Loucy (cell line): ENCODE measurements at regions not wholly inside any gene's neighbourhood (a gene's known extent, or its start where the extent isn't known, plus 50 kb on each side); places are given as distances from the start of the nearest gene placed in this dataset.

Experiments used
- H2AFZ ChIP-seq: fragments of 200-600 bp; sonication (generic); 2 replicates; pipeline ENCODE4 v1.6.0; 2016; ENCODE audit warnings: antibody characterized with exemption, mild to moderate bottlenecking, low read length, moderate library complexity
- H3F3A ChIP-seq: fragments of 200-600 bp; 2 replicates; pipeline ENCODE4 v1.6.0; 2016; ENCODE audit warnings: antibody characterized with exemption, low read depth, mild to moderate bottlenecking
- H3K27me3 ChIP-seq: fragments of 200-600 bp; sonication (generic); 2 replicates; pipeline ENCODE4 v1.6.1; 2014; ENCODE audit warnings: low read length, mild to moderate bottlenecking; ENCODE audit not compliant: insufficient read depth, poor library complexity, severe bottlenecking
- H3K36me3 ChIP-seq: fragments of 200-600 bp; sonication (generic); 2 replicates; pipeline ENCODE4 v1.6.1; 2016; ENCODE audit warnings: low read length; ENCODE audit not compliant: insufficient read depth
- H3K4me1 ChIP-seq: fragments of 200-600 bp; sonication (generic); 2 replicates; pipeline ENCODE4 v1.5.1; 2014; ENCODE audit warnings: low read length, mild to moderate bottlenecking; ENCODE audit not compliant: insufficient read depth, poor library complexity, severe bottlenecking
- H3K4me2 ChIP-seq: fragments of 200-600 bp; sonication (generic); 2 replicates; pipeline ENCODE4 v1.6.0; 2014; ENCODE audit warnings: antibody characterized with exemption, low read length, low read depth, mild to moderate bottlenecking; ENCODE audit not compliant: poor library complexity, severe bottlenecking
- H3K4me3 ChIP-seq: fragments of 200-600 bp; sonication (generic); 2 replicates; pipeline ENCODE4 v1.5.1; 2014; ENCODE audit warnings: low read length, mild to moderate bottlenecking, mixed read lengths; ENCODE audit not compliant: poor library complexity, severe bottlenecking
- H3K79me2 ChIP-seq: fragments of 200-600 bp; sonication (generic); 2 replicates; pipeline ENCODE4 v1.6.1; 2014; ENCODE audit warnings: low read length; ENCODE audit not compliant: insufficient read depth
- H3K9ac ChIP-seq: fragments of 200-600 bp; sonication (generic); 2 replicates; pipeline ENCODE4 v1.6.0; 2014; ENCODE audit warnings: mild to moderate bottlenecking, low read depth, low read length, moderate library complexity; ENCODE audit not compliant: poor library complexity, severe bottlenecking
- H3K9me2 ChIP-seq: fragments of 200-600 bp; sonication (generic); replicated peaks from 2 replicates; pipeline ENCODE4 v1.6.1; 2016; ENCODE audit warnings: low read depth, low read length, mixed read lengths
- H3K9me3 ChIP-seq: fragments of 200-600 bp; sonication (generic); 2 replicates; pipeline ENCODE4 v1.6.1; 2014; ENCODE audit warnings: mild to moderate bottlenecking, antibody characterized with exemption, low read length, low read depth; ENCODE audit not compliant: insufficient read depth
- H4K20me1 ChIP-seq: fragments of 200-600 bp; sonication (generic); 2 replicates; pipeline ENCODE4 v1.6.0; 2014; ENCODE audit warnings: antibody characterized with exemption, low read length, mild to moderate bottlenecking; ENCODE audit not compliant: insufficient read depth, poor library complexity, severe bottlenecking
- EZH2phosphoT487 ChIP-seq: fragments of 200-600 bp; IDR thresholded peaks from 2 replicates; pipeline ENCODE4 v1.6.1; 2018; ENCODE audit warnings: antibody characterized with exemption, mild to moderate bottlenecking, moderate library complexity, borderline replicate concordance
- TF ChIP-seq, protein P1 (sequence below): fragments of 200-600 bp; sonication (generic); conservative IDR thresholded peaks from 2 replicates; pipeline ENCODE4 v1.5.1; 2014; ENCODE audit warnings: mild to moderate bottlenecking, antibody characterized with exemption, low read length

- Histone ChIP-seq H3K79me2 (no peaks in the 10 kb centered on the region), H3K4me1 (no peaks in the 10 kb centered on the region), H3K9me2 (no peaks in the 10 kb centered on the region), H3K4me3 (no peak overlapping the region), H3K9ac (no peak overlapping the region), H3F3A (no peaks in the 10 kb centered on the region), H3K27me3 (no peaks in the 10 kb centered on the region), H2AFZ (no peak overlapping the region), H3K4me2 (no peak overlapping the region), H3K36me3 (no peaks in the 10 kb centered on the region), H4K20me1 (no peaks in the 10 kb centered on the region), H3K9me3 (peaks cover 7% of the 10 kb centered on the region; the same call in 1 of the 2 replicates)
- no peak for TF ChIP-seq EZH2phosphoT487
- TF ChIP-seq, protein P1, sequence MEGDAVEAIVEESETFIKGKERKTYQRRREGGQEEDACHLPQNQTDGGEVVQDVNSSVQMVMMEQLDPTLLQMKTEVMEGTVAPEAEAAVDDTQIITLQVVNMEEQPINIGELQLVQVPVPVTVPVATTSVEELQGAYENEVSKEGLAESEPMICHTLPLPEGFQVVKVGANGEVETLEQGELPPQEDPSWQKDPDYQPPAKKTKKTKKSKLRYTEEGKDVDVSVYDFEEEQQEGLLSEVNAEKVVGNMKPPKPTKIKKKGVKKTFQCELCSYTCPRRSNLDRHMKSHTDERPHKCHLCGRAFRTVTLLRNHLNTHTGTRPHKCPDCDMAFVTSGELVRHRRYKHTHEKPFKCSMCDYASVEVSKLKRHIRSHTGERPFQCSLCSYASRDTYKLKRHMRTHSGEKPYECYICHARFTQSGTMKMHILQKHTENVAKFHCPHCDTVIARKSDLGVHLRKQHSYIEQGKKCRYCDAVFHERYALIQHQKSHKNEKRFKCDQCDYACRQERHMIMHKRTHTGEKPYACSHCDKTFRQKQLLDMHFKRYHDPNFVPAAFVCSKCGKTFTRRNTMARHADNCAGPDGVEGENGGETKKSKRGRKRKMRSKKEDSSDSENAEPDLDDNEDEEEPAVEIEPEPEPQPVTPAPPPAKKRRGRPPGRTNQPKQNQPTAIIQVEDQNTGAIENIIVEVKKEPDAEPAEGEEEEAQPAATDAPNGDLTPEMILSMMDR = no peak
These were observed 541.1 kb downstream of the KCNJ18 start for GRCh38 chr17:22233382-22233781.

- Histone ChIP-seq H3K27me3 (no peaks in the 10 kb centered on the region), H3K4me1 (no peaks in the 10 kb centered on the region), H3K9me2 (no peaks in the 10 kb centered on the region), H3K4me3 (no peak overlapping the region), H3K9me3 (no peaks in the 10 kb centered on the region), H2AFZ (no peak overlapping the region), H3K79me2 (no peaks in the 10 kb centered on the region), H3K4me2 (no peak overlapping the region), H3K36me3 (no peaks in the 10 kb centered on the region), H3F3A (no peaks in the 10 kb centered on the region), H4K20me1 (no peaks in the 10 kb centered on the region), H3K9ac (no peak overlapping the region)
- TF ChIP-seq, protein P1 = no peak
- TF ChIP-seq EZH2phosphoT487 = no peak
These were observed 550.1 kb downstream of the KCNJ18 start for GRCh38 chr17:22242472-22242871.

- Histone ChIP-seq H3K4me2 (no peak overlapping the region), H3K79me2 (no peaks in the 10 kb centered on the region), H3K36me3 (no peaks in the 10 kb centered on the region), H3K4me1 (no peaks in the 10 kb centered on the region), H3K9me3 (no peaks in the 10 kb centered on the region), H3K4me3 (no peak overlapping the region), H4K20me1 (no peaks in the 10 kb centered on the region), H3K27me3 (no peaks in the 10 kb centered on the region), H3K9ac (no peak overlapping the region), H3F3A (no peaks in the 10 kb centered on the region), H2AFZ (no peak overlapping the region), H3K9me2 (no peaks in the 10 kb centered on the region)
- TF ChIP-seq, protein P1 = no peak
- TF ChIP-seq EZH2phosphoT487 = no peak
These were observed 559.2 kb downstream of the KCNJ18 start for GRCh38 chr17:22251498-22251897.
